ENCODE measurements at regions not wholly inside any gene's neighbourhood (a gene's known extent, or its start where the extent isn't known, plus 50 kb on each side); places are given as distances from the start of the nearest gene placed in this dataset.

DNA sequence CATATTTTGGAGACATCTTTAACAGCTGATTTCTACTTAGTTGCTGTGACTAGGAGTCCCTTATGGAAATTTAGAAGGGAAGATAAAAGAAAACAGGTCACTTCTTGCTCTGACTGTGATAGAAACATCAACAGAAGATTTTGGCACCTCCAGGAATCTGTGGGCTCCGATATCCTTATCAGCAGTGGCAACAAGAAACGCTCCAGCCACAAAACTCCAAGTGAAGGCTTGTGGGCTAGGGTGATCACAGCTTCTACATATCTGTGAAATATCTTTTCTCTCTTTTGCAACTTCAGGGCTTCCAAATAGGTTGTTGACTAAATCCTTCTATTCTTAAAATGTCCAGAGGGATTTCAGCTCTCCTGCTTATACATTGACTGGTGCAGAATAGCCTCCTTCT lies 1625.5 kb upstream of the CDH6 start:
- DNase-seq, result no peak
- 54 to 60% (median 54%) methylated on average over 2 of the region's 2 CpGs for WGBS, 3 donors
- H3K9me3 ChIP-seq (ENCODE audit: control insufficient read depth in 2 of 2, insufficient read depth in 1 of 2, low read depth in 1 of 2, low read length in 1 of 2), result no peaks in the 10 kb centered on the region
- H3K4me3 ChIP-seq (ENCODE audit: low read depth in 1 of 3, low read length in 3 of 3), result no peak overlapping the region
- no peaks in the 10 kb centered on the region for H3K4me1 ChIP-seq (ENCODE audit: control insufficient read depth in 3 of 3, insufficient read depth in 2 of 3, low read depth in 1 of 3, low read length in 2 of 3)
- H3K27ac ChIP-seq (ENCODE audit: low read depth in 1 of 3, low read length in 2 of 3), result no peak overlapping the region
- no peaks in the 10 kb centered on the region for H3K36me3 ChIP-seq (ENCODE audit: control insufficient read depth in 3 of 3, insufficient read depth in 2 of 3, low read depth in 1 of 3, low read length in 3 of 3)
- H3K27me3 ChIP-seq (ENCODE audit: control insufficient read depth in 3 of 3, insufficient read depth in 3 of 3, low read length in 3 of 3), result no peaks in the 10 kb centered on the region
- FAIRE-seq, result no peak

DNA sequence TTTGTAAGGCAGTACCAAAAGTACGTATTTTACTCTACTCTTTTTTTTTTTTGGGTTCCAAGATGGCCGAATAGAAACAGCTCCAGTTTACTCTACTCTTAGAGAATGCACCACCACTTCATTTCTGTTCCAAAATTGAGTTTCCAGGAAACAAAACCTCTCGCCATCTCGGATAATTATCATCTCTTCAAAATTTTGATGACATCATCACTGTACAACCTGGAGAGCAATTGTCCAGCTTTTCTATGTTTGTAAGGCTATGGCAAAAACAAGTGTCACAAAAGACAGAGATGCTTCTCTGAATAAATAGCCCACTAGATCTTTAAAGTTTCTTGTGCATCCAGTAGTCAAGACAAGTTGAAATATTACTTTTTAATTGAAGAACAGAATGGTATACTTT lies 1631.9 kb upstream of the CDH6 start:
- FAIRE-seq (no peak), DNase-seq (no peak)
- Histone ChIP-seq H3K27ac (ENCODE audit: low read depth in 1 of 3, low read length in 2 of 3) (no peak overlapping the region), H3K9me3 (ENCODE audit: control insufficient read depth in 2 of 2, insufficient read depth in 1 of 2, low read depth in 1 of 2, low read length in 1 of 2) (peaks cover 0 to 5% of the 10 kb centered on the region in 2 donors), H3K4me3 (ENCODE audit: low read depth in 1 of 3, low read length in 3 of 3) (no peak overlapping the region), H3K36me3 (ENCODE audit: control insufficient read depth in 3 of 3, insufficient read depth in 2 of 3, low read depth in 1 of 3, low read length in 3 of 3) (no peaks in the 10 kb centered on the region), H3K4me1 (ENCODE audit: control insufficient read depth in 3 of 3, insufficient read depth in 2 of 3, low read depth in 1 of 3, low read length in 2 of 3) (no peaks in the 10 kb centered on the region), H3K27me3 (ENCODE audit: control insufficient read depth in 3 of 3, insufficient read depth in 3 of 3, low read length in 3 of 3) (no peaks in the 10 kb centered on the region)
- WGBS, 3 donors, result 77 to 85% (median 82%) methylated on average over 4 of the region's 4 CpGs

- FAIRE-seq (no peak), DNase-seq (no peak)
- Histone ChIP-seq H3K4me3 (ENCODE audit: low read depth in 1 of 3, low read length in 3 of 3) (no peak overlapping the region), H3K36me3 (ENCODE audit: control insufficient read depth in 3 of 3, insufficient read depth in 2 of 3, low read depth in 1 of 3, low read length in 3 of 3) (no peaks in the 10 kb centered on the region), H3K27me3 (ENCODE audit: control insufficient read depth in 3 of 3, insufficient read depth in 3 of 3, low read length in 3 of 3) (no peaks in the 10 kb centered on the region), H3K27ac (ENCODE audit: low read depth in 1 of 3, low read length in 2 of 3) (no peak overlapping the region), H3K9me3 (ENCODE audit: control insufficient read depth in 2 of 2, insufficient read depth in 1 of 2, low read depth in 1 of 2, low read length in 1 of 2) (peaks cover 0 to 8% of the 10 kb centered on the region in 2 donors), H3K4me1 (ENCODE audit: control insufficient read depth in 3 of 3, insufficient read depth in 2 of 3, low read depth in 1 of 3, low read length in 2 of 3) (no peaks in the 10 kb centered on the region)
- 59 to 68% (median 63%) methylated on average over 2 of the region's 2 CpGs for WGBS, 3 donors
Measured at GRCh38 chr5:29550523-29550922, 1643.0 kb upstream of the CDH6 start.

DNA sequence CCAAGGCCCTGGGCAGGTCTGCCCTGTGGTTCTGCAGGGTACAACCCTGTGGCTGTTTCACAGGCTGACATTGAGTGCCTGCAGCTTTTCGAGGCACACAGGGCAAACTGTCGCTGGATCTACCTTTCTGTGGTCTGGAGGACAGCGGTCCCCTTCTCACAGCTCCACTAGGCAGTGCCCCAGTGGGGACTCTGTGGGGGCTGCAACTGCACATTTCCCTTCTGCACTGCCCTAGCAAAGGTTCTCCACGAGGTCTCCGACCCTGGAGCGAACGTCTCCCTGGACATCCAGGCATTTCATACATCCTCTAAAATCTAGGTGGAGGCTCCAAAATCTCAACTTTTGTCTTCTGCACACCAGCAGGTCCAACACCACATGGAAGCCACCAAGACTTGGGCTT lies 1645.2 kb upstream of the CDH6 start:
- H3K36me3 ChIP-seq (ENCODE audit: control insufficient read depth in 3 of 3, insufficient read depth in 2 of 3, low read depth in 1 of 3, low read length in 3 of 3), result no peaks in the 10 kb centered on the region
- WGBS, 3 donors, result 88 to 92% (median 89%) methylated on average over 7 of the region's 7 CpGs
- H3K27me3 ChIP-seq (ENCODE audit: control insufficient read depth in 3 of 3, insufficient read depth in 3 of 3, low read length in 3 of 3), result no peaks in the 10 kb centered on the region
- H3K27ac ChIP-seq (ENCODE audit: low read depth in 1 of 3, low read length in 2 of 3), result no peak overlapping the region
- FAIRE-seq, result no peak
- H3K4me1 ChIP-seq (ENCODE audit: control insufficient read depth in 3 of 3, insufficient read depth in 2 of 3, low read depth in 1 of 3, low read length in 2 of 3), result no peaks in the 10 kb centered on the region
- H3K9me3 ChIP-seq (ENCODE audit: control insufficient read depth in 2 of 2, insufficient read depth in 1 of 2, low read depth in 1 of 2, low read length in 1 of 2), result peaks cover 2 to 6% of the 10 kb centered on the region in 2 donors
- no peak for DNase-seq
- H3K4me3 ChIP-seq (ENCODE audit: low read depth in 1 of 3, low read length in 3 of 3), result no peak overlapping the region

- 41 to 64% (median 41%) methylated on average over 6 of the region's 6 CpGs for WGBS, 3 donors
Measured at GRCh38 chr5:29547236-29547865, 1646.1 kb upstream of the CDH6 start.

DNA sequence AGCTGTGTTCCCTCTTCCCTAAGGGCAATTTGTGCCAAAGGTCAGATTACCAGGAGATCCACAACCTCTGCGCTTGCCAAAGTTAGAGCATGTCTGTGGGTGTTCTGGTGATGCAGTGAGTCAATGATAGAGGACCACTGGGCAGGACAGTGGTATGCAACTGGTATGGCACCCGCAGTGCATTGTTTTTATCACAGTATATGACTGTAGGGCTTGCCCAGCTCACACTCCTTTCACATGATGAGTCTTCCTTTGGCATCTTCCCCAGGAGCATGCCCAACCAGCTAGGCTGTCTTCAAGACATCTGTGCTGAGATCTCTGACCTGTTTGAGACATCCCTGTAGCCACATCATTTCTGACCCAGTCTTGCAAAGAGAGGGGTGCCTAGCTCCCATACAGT lies 1650.0 kb upstream of the CDH6 start:
- 70 to 89% (median 87%) methylated on average over 2 of the region's 2 CpGs for WGBS, 3 donors
- Histone ChIP-seq H3K27ac (ENCODE audit: low read depth in 1 of 3, low read length in 2 of 3) (no peak overlapping the region), H3K36me3 (ENCODE audit: control insufficient read depth in 3 of 3, insufficient read depth in 2 of 3, low read depth in 1 of 3, low read length in 3 of 3) (no peaks in the 10 kb centered on the region), H3K4me3 (ENCODE audit: low read depth in 1 of 3, low read length in 3 of 3) (no peak overlapping the region), H3K27me3 (ENCODE audit: control insufficient read depth in 3 of 3, insufficient read depth in 3 of 3, low read length in 3 of 3) (no peaks in the 10 kb centered on the region), H3K4me1 (ENCODE audit: control insufficient read depth in 3 of 3, insufficient read depth in 2 of 3, low read depth in 1 of 3, low read length in 2 of 3) (no peaks in the 10 kb centered on the region), H3K9me3 (ENCODE audit: control insufficient read depth in 2 of 2, insufficient read depth in 1 of 2, low read depth in 1 of 2, low read length in 1 of 2) (peaks cover 4 to 15% of the 10 kb centered on the region in 2 donors)
- DNase-seq, result no peak
- no peak for FAIRE-seq

More at GRCh38 chr5:29547236-29547865, 1646.1 kb upstream of the CDH6 start:
- Histone ChIP-seq H3K4me3 (ENCODE audit: low read depth in 1 of 3, low read length in 3 of 3) (no peak overlapping the region), H3K4me1 (ENCODE audit: control insufficient read depth in 3 of 3, insufficient read depth in 2 of 3, low read depth in 1 of 3, low read length in 2 of 3) (no peaks in the 10 kb centered on the region), H3K36me3 (ENCODE audit: control insufficient read depth in 3 of 3, insufficient read depth in 2 of 3, low read depth in 1 of 3, low read length in 3 of 3) (no peaks in the 10 kb centered on the region), H3K27me3 (ENCODE audit: control insufficient read depth in 3 of 3, insufficient read depth in 3 of 3, low read length in 3 of 3) (no peaks in the 10 kb centered on the region), H3K27ac (ENCODE audit: low read depth in 1 of 3, low read length in 2 of 3) (no peak overlapping the region), H3K9me3 (ENCODE audit: control insufficient read depth in 2 of 2, insufficient read depth in 1 of 2, low read depth in 1 of 2, low read length in 1 of 2) (peaks cover 2 to 6% of the 10 kb centered on the region in 2 donors)
- DNase-seq (no peak), FAIRE-seq (no peak)

DNA sequence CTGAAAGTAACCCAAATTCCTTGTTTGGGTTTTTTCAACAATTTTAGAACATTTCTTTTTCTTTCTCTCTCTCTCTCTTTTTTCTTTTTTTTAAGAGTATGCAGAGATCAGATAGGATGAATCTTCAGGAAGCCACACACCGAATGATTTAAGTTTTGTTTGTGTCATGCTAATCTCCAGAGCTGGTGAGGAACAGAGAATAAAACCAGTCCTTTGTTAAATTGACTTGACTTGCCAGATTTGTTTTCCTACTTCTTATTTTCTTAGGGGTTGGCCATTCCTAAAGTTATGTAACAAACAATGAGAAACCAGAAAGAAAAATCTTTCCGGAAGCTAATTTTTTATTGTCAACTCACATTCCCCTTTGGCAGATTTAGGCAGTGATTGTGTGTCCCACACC lies 1669.3 kb upstream of the CDH6 start:
- Histone ChIP-seq H3K27ac (ENCODE audit: low read depth in 1 of 3, low read length in 2 of 3) (no peak overlapping the region), H3K4me3 (ENCODE audit: low read depth in 1 of 3, low read length in 3 of 3) (no peak overlapping the region), H3K9me3 (ENCODE audit: control insufficient read depth in 2 of 2, insufficient read depth in 1 of 2, low read depth in 1 of 2, low read length in 1 of 2) (no peaks in the 10 kb centered on the region), H3K36me3 (ENCODE audit: control insufficient read depth in 3 of 3, insufficient read depth in 2 of 3, low read depth in 1 of 3, low read length in 3 of 3) (no peaks in the 10 kb centered on the region), H3K27me3 (ENCODE audit: control insufficient read depth in 3 of 3, insufficient read depth in 3 of 3, low read length in 3 of 3) (no peaks in the 10 kb centered on the region), H3K4me1 (ENCODE audit: control insufficient read depth in 3 of 3, insufficient read depth in 2 of 3, low read depth in 1 of 3, low read length in 2 of 3) (no peaks in the 10 kb centered on the region)
- FAIRE-seq (no peak), DNase-seq (no peak)
- WGBS, 3 donors, result 46 to 59% (median 56%) methylated on average over 2 of the region's 2 CpGs

DNA sequence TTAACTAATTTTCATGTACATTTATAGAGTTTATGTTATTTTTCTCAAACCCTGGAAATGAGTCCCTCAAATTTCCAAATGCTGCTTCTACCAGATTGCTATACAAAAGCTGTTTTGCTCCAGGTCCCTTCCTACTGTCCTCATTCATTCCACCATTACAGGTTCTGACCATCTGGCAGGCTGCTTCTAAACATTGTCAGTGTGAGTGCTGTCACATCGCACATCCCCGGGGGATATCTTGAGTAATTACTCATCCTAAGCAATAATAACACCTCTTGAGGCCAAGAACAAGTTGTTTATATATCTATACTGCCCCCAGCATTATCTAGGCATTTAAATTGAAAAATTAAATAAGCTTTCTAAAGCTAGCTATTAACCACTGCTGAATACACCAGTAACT lies 1675.3 kb upstream of the CDH6 start:
- DNase-seq, result no peak
- H3K27me3 ChIP-seq (ENCODE audit: control insufficient read depth in 3 of 3, insufficient read depth in 3 of 3, low read length in 3 of 3), result no peaks in the 10 kb centered on the region
- H3K4me3 ChIP-seq (ENCODE audit: low read depth in 1 of 3, low read length in 3 of 3), result no peak overlapping the region
- H3K4me1 ChIP-seq (ENCODE audit: control insufficient read depth in 3 of 3, insufficient read depth in 2 of 3, low read depth in 1 of 3, low read length in 2 of 3), result no peaks in the 10 kb centered on the region
- H3K36me3 ChIP-seq (ENCODE audit: control insufficient read depth in 3 of 3, insufficient read depth in 2 of 3, low read depth in 1 of 3, low read length in 3 of 3), result no peaks in the 10 kb centered on the region
- FAIRE-seq, result no peak
- WGBS, 3 donors, result 58 to 81% (median 67%) methylated on average over 2 of the region's 2 CpGs
- H3K27ac ChIP-seq (ENCODE audit: low read depth in 1 of 3, low read length in 2 of 3), result no peak overlapping the region
- no peaks in the 10 kb centered on the region for H3K9me3 ChIP-seq (ENCODE audit: control insufficient read depth in 2 of 2, insufficient read depth in 1 of 2, low read depth in 1 of 2, low read length in 1 of 2)

DNA sequence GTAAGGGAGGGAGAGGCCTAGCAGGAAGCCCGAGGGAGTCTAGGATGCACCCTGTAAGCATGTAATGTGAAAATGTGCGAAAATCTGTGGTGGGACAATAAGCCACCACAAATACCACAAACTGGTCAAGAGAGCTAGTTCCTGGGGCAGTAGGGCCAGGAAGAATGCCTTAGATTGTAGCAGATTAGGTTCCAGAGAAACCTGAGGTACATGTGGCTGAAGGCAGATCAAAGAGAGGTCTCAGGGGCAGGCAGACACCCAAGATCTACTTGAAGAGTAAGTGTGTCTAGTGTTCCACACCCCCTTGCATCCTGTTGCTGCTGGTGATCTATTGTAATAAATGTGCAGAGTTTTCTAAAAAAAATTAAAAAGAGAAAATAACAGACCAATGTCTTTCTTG lies 1677.3 kb upstream of the CDH6 start:
- Histone ChIP-seq H3K9me3 (ENCODE audit: control insufficient read depth in 2 of 2, insufficient read depth in 1 of 2, low read depth in 1 of 2, low read length in 1 of 2) (no peaks in the 10 kb centered on the region), H3K4me1 (ENCODE audit: control insufficient read depth in 3 of 3, insufficient read depth in 2 of 3, low read depth in 1 of 3, low read length in 2 of 3) (no peaks in the 10 kb centered on the region), H3K4me3 (ENCODE audit: low read depth in 1 of 3, low read length in 3 of 3) (no peak overlapping the region), H3K27ac (ENCODE audit: low read depth in 1 of 3, low read length in 2 of 3) (no peak overlapping the region), H3K27me3 (ENCODE audit: control insufficient read depth in 3 of 3, insufficient read depth in 3 of 3, low read length in 3 of 3) (no peaks in the 10 kb centered on the region), H3K36me3 (ENCODE audit: control insufficient read depth in 3 of 3, insufficient read depth in 2 of 3, low read depth in 1 of 3, low read length in 3 of 3) (no peaks in the 10 kb centered on the region)
- FAIRE-seq, result no peak
- WGBS, 3 donors, result 78 to 87% (median 84%) methylated on average over 2 of the region's 2 CpGs
- DNase-seq, result no peak

Data from small intestine (tissue), 7 donors.